ENCODE measurements at regions not wholly inside any gene's neighbourhood (a gene's known extent, or its start where the extent isn't known, plus 50 kb on each side); places are given as distances from the start of the nearest gene placed in this dataset.

GRCh38 chr5:120254385-120254784 lies 209.7 kb upstream of the PRR16 start:
- H3K4me2 ChIP-seq (ENCODE audit: low read depth, low read length): no peak overlapping the region
- H4K8ac ChIP-seq (ENCODE audit: low read depth in 2 of 2, low read length in 2 of 2): no peak overlapping the region
- no peaks in the 10 kb centered on the region for H3K27me3 ChIP-seq (ENCODE audit: control insufficient read depth, insufficient read depth, low read length)
- no peaks in the 10 kb centered on the region for H4K20me1 ChIP-seq (ENCODE audit: insufficient read depth, low read length)
- in situ Hi-C loops (cut with MboI; ENCODE audit: low sequenced_read_pairs) (no loop called here), intact Hi-C loops (cut with micrococcal nuclease) (no loop called here), dilution Hi-C loops (cut with HindIII; ENCODE audit: low sequenced_read_pairs, unreplicated experiment) (no loop called here)
- no peak for ATAC-seq (ENCODE audit: low read depth)
- ChIA-PET CTCF (no interaction called here), POLR2A (ENCODE audit: unreplicated experiment) (no interaction called here)
- H3K9ac ChIP-seq (ENCODE audit: low read depth, low read length): no peak overlapping the region
- H2AK9ac ChIP-seq (replicated peaks; ENCODE audit: low read depth, low read length, poor library complexity): no peak overlapping the region
- H2AK5ac ChIP-seq (ENCODE audit: low read depth, low read length): no peak overlapping the region
- H4K91ac ChIP-seq (ENCODE audit: insufficient read depth, low read depth, low read length): no peak overlapping the region
- H3K14ac ChIP-seq (replicated peaks; ENCODE audit: low read depth, low read length): no peak overlapping the region
- no peak overlapping the region for H2AFZ ChIP-seq (replicated peaks; ENCODE audit: low read length, poor library complexity)
- BruUV-seq (replicated peaks): no TSS peak
- H2BK20ac ChIP-seq (ENCODE audit: low read depth, low read length): no peak overlapping the region
- H2BK15ac ChIP-seq (ENCODE audit: low read depth, low read length): no peak overlapping the region
- H3K4ac ChIP-seq (ENCODE audit: low read depth, low read length): no peak overlapping the region
- no peak overlapping the region for H3K4me3 ChIP-seq (ENCODE audit: insufficient read depth, low read depth, low read length)
- no peak overlapping the region for H2BK5ac ChIP-seq (ENCODE audit: low read depth, low read length, poor library complexity, severe bottlenecking)
- H3K18ac ChIP-seq (ENCODE audit: low read depth, low read length): no peak overlapping the region
- no peak overlapping the region for H4K5ac ChIP-seq (ENCODE audit: low read depth, low read length)
- no CpG with 5 or more reads among the region's 1 CpG for WGBS, 2 experiments (ENCODE audit: extremely low coverage in 2 of 2, insufficient read length in 1 of 2)
- no peaks in the 10 kb centered on the region for H3K9me3 ChIP-seq (ENCODE audit: control insufficient read depth, insufficient read depth, low read length)
- H3K27ac ChIP-seq (ENCODE audit: insufficient read depth, low read length): no peak overlapping the region
- no peaks in the 10 kb centered on the region for H3K36me3 ChIP-seq (ENCODE audit: control insufficient read depth, insufficient read depth, low read length)
- no peak for DNase-seq
- TF ChIP-seq MXI1 (IDR thresholded peaks at IDR 0.05; ENCODE audit: borderline replicate concordance, low read depth, low read length) (no peak), SMC3 (IDR thresholded peaks at IDR 0.05; ENCODE audit: low read depth, low read length) (no peak), CEBPB (IDR thresholded peaks at IDR 0.05; ENCODE audit: low read depth, low read length) (no peak), MAZ (IDR thresholded peaks at IDR 0.05; ENCODE audit: borderline replicate concordance, low read depth, low read length) (no peak), RCOR1 (IDR thresholded peaks at IDR 0.05; ENCODE audit: insufficient replicate concordance, low read length) (no peak), NFE2L2 (IDR thresholded peaks at IDR 0.05; ENCODE audit: low read depth, low read length) (no peak), CTCF (conservative IDR thresholded peaks at IDR 0.05; ENCODE audit: low read depth, low read length) (no peak), MAFK (IDR thresholded peaks at IDR 0.05; ENCODE audit: low read depth, low read length) (no peak), ELK1 (IDR thresholded peaks at IDR 0.05; ENCODE audit: borderline replicate concordance, low read depth, low read length) (no peak), RFX5 (IDR thresholded peaks at IDR 0.05; ENCODE audit: low read depth, low read length) (no peak), FOS (IDR thresholded peaks at IDR 0.05; ENCODE audit: low read depth, low read length) (no peak)
- H2BK120ac ChIP-seq (ENCODE audit: low read depth, low read length): no peak overlapping the region
- no peak overlapping the region for H3K23ac ChIP-seq (ENCODE audit: low read depth, low read length)
- no peaks in the 10 kb centered on the region for H3K79me1 ChIP-seq (ENCODE audit: low read depth in 1 of 2, low read length in 2 of 2)
- H3K4me1 ChIP-seq (ENCODE audit: control insufficient read depth, insufficient read depth, low read length): no peaks in the 10 kb centered on the region
- H3K9me1 ChIP-seq (ENCODE audit: insufficient read depth, low read length): no peaks in the 10 kb centered on the region
- no peak overlapping the region for H3K56ac ChIP-seq (ENCODE audit: extremely low read depth, insufficient read depth, low read length)
